GM21737 (cell line): ENCODE measurements at regions not wholly inside any gene's neighbourhood (a gene's known extent, or its start where the extent isn't known, plus 50 kb on each side); places are given as distances from the start of the nearest gene placed in this dataset.
"Not testable (repeated sequence)": the region's sequence is repeated elsewhere in the genome, so short reads cannot be mapped to it uniquely, and the experiment has no call there.

Experiments
- ATAC-seq: cut with Tn5 transposase; IDR thresholded peaks from one replicate; pipeline ENCODE4 v1.9.1; 2021; ENCODE audit warnings: mild to moderate bottlenecking, moderate library complexity; ENCODE audit not compliant: unreplicated experiment

GRCh38 chr6:126949786-126950185, 168.7 kb upstream of the RSPO3 start:
- no peak for ATAC-seq

GRCh38 chr6:126955621-126956020, 162.8 kb upstream of the RSPO3 start:
- no peak for ATAC-seq

- ATAC-seq, result no peak
Observed at GRCh38 chr6:126957721-126958120, 160.8 kb upstream of the RSPO3 start.

- ATAC-seq, result no peak
Observed at GRCh38 chr6:126959765-126960164, 158.7 kb upstream of the RSPO3 start.

- no peak for ATAC-seq
Observed at GRCh38 chr6:126963077-126963809, 155.2 kb upstream of the RSPO3 start.

- ATAC-seq, result no peak
Observed at GRCh38 chr6:126967296-126968005, 151.0 kb upstream of the RSPO3 start.

GRCh38 chr6:126976253-126976797, 142.1 kb upstream of the RSPO3 start:
- ATAC-seq, result no peak

- no peak for ATAC-seq
Observed at GRCh38 chr6:126983779-126984178, 134.7 kb upstream of the RSPO3 start.

- ATAC-seq, result not testable (repeated sequence)
Observed at GRCh38 chr6:126988125-126988524, 130.3 kb upstream of the RSPO3 start.

- ATAC-seq, result no peak
Observed at GRCh38 chr6:127000631-127001030, 117.8 kb upstream of the RSPO3 start.

- ATAC-seq, result no peak
Observed at GRCh38 chr6:127013865-127014264, 104.6 kb upstream of the RSPO3 start.

- ATAC-seq, result no peak
Observed at GRCh38 chr6:127015858-127016257, 102.6 kb upstream of the RSPO3 start.

- no peak for ATAC-seq
Observed at GRCh38 chr6:127019828-127020227, 98.6 kb upstream of the RSPO3 start.

GRCh38 chr6:127022302-127022701, 96.2 kb upstream of the RSPO3 start:
- no peak for ATAC-seq

GRCh38 chr6:127023001-127023778, 95.3 kb upstream of the RSPO3 start:
- no peak for ATAC-seq

- ATAC-seq, result no peak
Observed at GRCh38 chr6:127026247-127026646, 92.2 kb upstream of the RSPO3 start.

- ATAC-seq, result no peak
Observed at GRCh38 chr6:127030111-127030510, 88.4 kb upstream of the RSPO3 start.

GRCh38 chr6:127030836-127031235, 87.6 kb upstream of the RSPO3 start:
- ATAC-seq, result no peak

- no peak for ATAC-seq
Observed at GRCh38 chr6:127031511-127031910, 87.0 kb upstream of the RSPO3 start.

- no peak for ATAC-seq
Observed at GRCh38 chr6:127032971-127033370, 85.5 kb upstream of the RSPO3 start.

- ATAC-seq, result no peak
Observed at GRCh38 chr6:127051571-127052260, 66.8 kb upstream of the RSPO3 start.
